C4-2B (cell line): ENCODE measurements at regions not wholly inside any gene's neighbourhood (a gene's known extent, or its start where the extent isn't known, plus 50 kb on each side); places are given as distances from the start of the nearest gene placed in this dataset.
A peak's percentile ranks its signal among the peaks of the same experiment; 100 is the strongest.

Experiments used
- H3K27ac ChIP-seq: fragments of 450-650 bp; 2 replicates; pipeline ENCODE4 v1.5.1; 2017
- CTCF ChIP-seq: fragments of 450-650 bp; conservative IDR thresholded peaks from 2 replicates; pipeline ENCODE4 v1.5.1; 2017; ENCODE audit warnings: mild to moderate bottlenecking
- ZFX ChIP-seq: fragments of 450-650 bp; IDR thresholded peaks from 2 replicates; pipeline ENCODE4 v1.6.1; 2017

DNA sequence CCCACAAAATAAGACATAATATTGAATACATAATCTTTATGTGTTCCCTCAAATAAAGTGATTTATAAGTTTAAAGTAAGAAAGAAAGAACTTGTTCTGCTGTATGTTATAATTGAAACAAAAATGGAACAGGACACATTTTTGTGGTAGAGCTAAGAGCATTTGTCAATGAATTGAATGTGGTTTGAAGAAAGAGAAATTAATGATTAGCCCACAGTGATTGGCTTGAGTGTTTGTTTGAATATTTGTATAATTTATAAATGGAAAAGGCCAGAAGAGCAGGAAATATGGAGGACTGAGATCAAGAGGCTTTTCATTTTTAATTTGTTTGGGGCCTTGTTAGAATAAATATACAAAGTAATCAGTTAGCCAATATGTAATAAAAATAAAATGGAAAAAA, 395.1 kb upstream of the CDH19 start:
- TF ChIP-seq ZFX, result no peak
- TF ChIP-seq CTCF, result no peak

DNA sequence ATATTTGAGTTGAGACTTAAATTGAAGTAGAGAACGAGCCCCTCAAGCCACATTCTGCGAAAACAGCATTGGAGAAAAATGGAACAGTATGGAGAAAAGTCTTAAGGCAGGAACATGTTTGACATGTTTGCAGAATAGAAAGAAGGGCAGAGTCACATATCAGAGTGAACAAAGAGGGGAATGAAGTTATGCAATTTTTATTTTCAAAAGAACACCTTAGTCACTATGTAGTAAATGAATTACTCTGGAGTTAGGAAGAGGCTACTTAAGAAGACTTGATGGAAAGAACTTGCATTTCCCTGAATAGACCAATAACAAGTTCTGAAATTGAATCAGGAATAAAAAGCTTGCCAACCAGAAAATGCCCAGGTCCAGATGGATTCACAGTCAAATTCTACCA, 391.4 kb upstream of the CDH19 start:
- no peak for TF ChIP-seq CTCF
- no peak for TF ChIP-seq ZFX
- no peak overlapping the region for H3K27ac ChIP-seq

More for the DNA sequence above, 395.1 kb upstream of the CDH19 start:
- no peak overlapping the region for H3K27ac ChIP-seq

DNA sequence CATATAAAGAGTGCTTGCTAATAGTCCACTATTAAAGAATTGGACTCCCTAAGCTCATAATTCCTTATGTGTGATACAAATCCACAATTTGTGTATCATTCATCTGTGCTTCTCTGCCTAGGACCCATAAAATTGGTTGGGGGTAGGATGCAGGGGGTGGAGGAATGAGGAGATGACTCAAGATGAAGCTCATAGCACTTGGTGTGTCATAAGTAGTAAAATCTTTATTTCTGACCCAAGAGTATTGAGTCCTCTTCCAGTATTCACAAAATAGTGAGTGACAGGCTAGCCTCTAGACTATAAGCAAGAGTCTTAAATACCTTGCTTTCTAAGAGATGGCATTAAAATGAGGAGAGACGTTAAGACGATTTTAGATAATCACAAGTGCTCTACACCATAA, 390.9 kb upstream of the CDH19 start:
- no peak overlapping the region for H3K27ac ChIP-seq

DNA sequence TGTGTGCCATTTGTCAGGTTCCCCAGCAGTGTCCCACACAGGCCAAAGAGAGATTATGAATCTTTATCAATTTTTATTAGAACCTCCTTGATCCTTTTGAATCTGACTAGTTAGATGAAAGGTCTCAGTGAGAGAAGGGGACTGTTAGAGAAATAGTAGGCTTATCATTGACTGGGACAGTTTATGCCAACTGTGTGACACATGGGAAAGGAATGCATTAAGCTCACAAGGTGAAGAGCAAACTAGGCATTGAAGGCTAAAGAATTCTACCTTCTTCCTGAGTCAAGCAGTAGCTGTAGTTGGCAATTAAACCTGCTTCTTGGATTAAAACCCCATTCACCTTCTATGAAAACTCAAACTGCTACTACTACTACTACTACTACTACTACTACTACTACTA, 389.6 kb upstream of the CDH19 start:
- H3K27ac ChIP-seq, result no peak overlapping the region
- TF ChIP-seq CTCF (no peak), ZFX (no peak)

More for the DNA sequence above, 390.9 kb upstream of the CDH19 start:
- TF ChIP-seq ZFX (no peak), CTCF (no peak)

DNA sequence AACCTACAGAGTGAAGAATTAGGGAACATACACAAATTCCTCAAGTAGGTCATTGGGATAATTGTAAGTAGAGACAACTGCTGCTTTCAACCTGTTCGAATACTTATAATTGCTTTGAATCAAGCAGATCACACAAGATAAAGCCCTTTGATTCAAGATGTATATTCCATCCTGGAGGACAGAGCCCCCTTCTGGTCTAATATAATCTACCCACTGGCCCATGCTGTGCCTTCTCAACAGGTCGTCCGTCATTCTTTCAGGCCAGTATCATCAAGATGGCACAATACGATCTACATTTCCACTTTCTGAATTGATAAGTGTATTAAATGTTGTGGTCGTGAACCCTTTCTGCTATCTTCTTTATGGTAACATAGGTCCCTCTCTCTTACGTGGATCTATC, 387.0 kb upstream of the CDH19 start:
- no peak for TF ChIP-seq ZFX
- peak; percentile 17; the same call in 1 of the 2 replicates for TF ChIP-seq CTCF
- H3K27ac ChIP-seq, result no peak overlapping the region

GRCh38 chr18:66979009-66979408, 375.1 kb upstream of the CDH19 start:
- TF ChIP-seq CTCF (no peak), ZFX (no peak)
- H3K27ac ChIP-seq, result no peak overlapping the region

GRCh38 chr18:66972681-66973080, 368.8 kb upstream of the CDH19 start:
- no peak for TF ChIP-seq CTCF
- no peak for TF ChIP-seq ZFX
- no peak overlapping the region for H3K27ac ChIP-seq
